Right lobe of liver (tissue), 4 donors: ENCODE measurements at regions not wholly inside any gene's neighbourhood (a gene's known extent, or its start where the extent isn't known, plus 50 kb on each side); places are given as distances from the start of the nearest gene placed in this dataset.

Source experiments
- POLR2A ChIP-seq: fragments of 450-650 bp; IDR thresholded peaks from one replicate; pipeline ENCODE4 v1.6.1; 2017; ENCODE audit warnings: antibody characterized with exemption, mild to moderate bottlenecking
- TF ChIP-seq, protein P1 (sequence below), 4 donors: fragments of 200-600 bp in 3 of 4; fragments of 450-650 bp in 1 of 4; IDR thresholded peaks; one replicate each; pipeline versions ENCODE4 v1.5.1 to v1.8.0; 2016 to 2022; ENCODE audit warnings: antibody characterized with exemption in 4 of 4, mild to moderate bottlenecking in 2 of 4
- donor health status: DM: no; HTN: no; CAD: no.
- donor health status: DM: no; HTN: no; CAD: no.
- donor health status: DM: no; HTN: yes; CAD: no.

DNA sequence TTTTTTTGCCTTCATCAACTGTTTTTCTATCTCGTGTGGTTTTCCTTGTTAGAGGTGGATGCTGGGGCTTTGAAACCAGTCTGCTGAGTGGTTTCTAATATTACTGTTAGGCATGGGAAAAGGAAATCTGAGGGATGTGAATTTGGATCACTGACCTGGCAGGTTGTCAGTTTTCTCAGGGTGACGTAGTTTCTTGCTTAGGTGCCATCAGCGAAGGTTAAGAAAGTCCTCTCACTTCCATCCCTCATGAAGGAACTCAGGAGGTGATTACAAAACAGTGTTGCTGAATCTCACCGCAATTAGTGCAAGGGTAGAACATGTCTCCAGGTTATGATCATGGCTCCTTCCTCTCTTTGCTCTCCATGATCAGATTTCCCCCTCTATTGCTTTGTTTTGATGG, 135.9 kb downstream of the SOX4 start:
- TF ChIP-seq, protein P1, sequence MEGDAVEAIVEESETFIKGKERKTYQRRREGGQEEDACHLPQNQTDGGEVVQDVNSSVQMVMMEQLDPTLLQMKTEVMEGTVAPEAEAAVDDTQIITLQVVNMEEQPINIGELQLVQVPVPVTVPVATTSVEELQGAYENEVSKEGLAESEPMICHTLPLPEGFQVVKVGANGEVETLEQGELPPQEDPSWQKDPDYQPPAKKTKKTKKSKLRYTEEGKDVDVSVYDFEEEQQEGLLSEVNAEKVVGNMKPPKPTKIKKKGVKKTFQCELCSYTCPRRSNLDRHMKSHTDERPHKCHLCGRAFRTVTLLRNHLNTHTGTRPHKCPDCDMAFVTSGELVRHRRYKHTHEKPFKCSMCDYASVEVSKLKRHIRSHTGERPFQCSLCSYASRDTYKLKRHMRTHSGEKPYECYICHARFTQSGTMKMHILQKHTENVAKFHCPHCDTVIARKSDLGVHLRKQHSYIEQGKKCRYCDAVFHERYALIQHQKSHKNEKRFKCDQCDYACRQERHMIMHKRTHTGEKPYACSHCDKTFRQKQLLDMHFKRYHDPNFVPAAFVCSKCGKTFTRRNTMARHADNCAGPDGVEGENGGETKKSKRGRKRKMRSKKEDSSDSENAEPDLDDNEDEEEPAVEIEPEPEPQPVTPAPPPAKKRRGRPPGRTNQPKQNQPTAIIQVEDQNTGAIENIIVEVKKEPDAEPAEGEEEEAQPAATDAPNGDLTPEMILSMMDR (IDR thresholded peaks at IDR 0.05): no peak
- TF ChIP-seq POLR2A: no peak
